Uterus (tissue), 2 donors: ENCODE measurements at regions not wholly inside any gene's neighbourhood (a gene's known extent, or its start where the extent isn't known, plus 50 kb on each side); places are given as distances from the start of the nearest gene placed in this dataset.

ENCODE experiments used
- CTCF ChIP-seq, 4 experiments: fragments of 200-600 bp in 2 of 4; fragments of 450-650 bp in 2 of 4; sonication (generic) in 2 of 4; IDR thresholded peaks; one replicate each; pipeline ENCODE4 v1.5.1; 2016 to 2019; ENCODE audit warnings: antibody characterized with exemption in 4 of 4, mild to moderate bottlenecking in 2 of 4, moderate library complexity in 1 of 4
- POLR2A ChIP-seq, 2 donors: fragments of 450-650 bp; IDR thresholded peaks; one replicate each; pipeline ENCODE4 v1.6.1; 2016; ENCODE audit warnings: antibody characterized with exemption in 2 of 2, mild to moderate bottlenecking in 1 of 2, moderate library complexity in 1 of 2

GRCh38 chr2:240328526-240328925, 106.9 kb upstream of the GPC1 start:
- TF ChIP-seq CTCF (IDR thresholded peaks at IDR 0.05): no peak
- no peak for TF ChIP-seq POLR2A (IDR thresholded peaks at IDR 0.05)
